H1 (cell line): ENCODE measurements at regions not wholly inside any gene's neighbourhood (a gene's known extent, or its start where the extent isn't known, plus 50 kb on each side); places are given as distances from the start of the nearest gene placed in this dataset.

Experiments used
- CTCF ChIA-PET: fragments of 300-600 bp; sonication (Branson Sonifier 250); formaldehyde crosslinking; loops from one replicate; lab custom pipeline; 2021; ENCODE audit not compliant: partially characterized antibody; lab: Charles Lee
- POLR2A ChIA-PET: fragments of 300-600 bp; sonication (Branson Sonifier 250); formaldehyde crosslinking; loops from one replicate; lab custom pipeline; 2021; ENCODE audit warnings: inconsistent platforms; ENCODE audit not compliant: partially characterized antibody; lab: Charles Lee
- DNase-seq, 2 experiments: peaks; one replicate each; pipeline versions ENCODE4 v3.0.0 to v3.0.0-alpha.2; 2010 to 2022; ENCODE audit warnings: low spot score in 2 of 2, low read depth in 1 of 2, mixed read lengths in 1 of 2
- FAIRE-seq: peaks from 2 replicates; lab custom pipeline; 2011; peaks lifted over from hg19 to GRCh38; lab: Jason Lieb, UNC
- H2AFZ ChIP-seq: 2 replicates; pipeline ENCODE4 v1.8.1; 2012; ENCODE audit warnings: low read length, inconsistent platforms
- H2AK5ac ChIP-seq: 2 replicates; pipeline ENCODE4 v1.6.1; 2013; ENCODE audit warnings: low read depth, low read length
- H2BK120ac ChIP-seq: replicated peaks from 2 replicates; pipeline ENCODE3; 2013; ENCODE audit warnings: low read depth, low read length, inconsistent platforms
- H2BK12ac ChIP-seq: 2 replicates; pipeline ENCODE4 v1.6.1; 2013; ENCODE audit warnings: low read depth, low read length
- H2BK15ac ChIP-seq: 2 replicates; pipeline ENCODE4 v1.6.1; 2013; ENCODE audit warnings: low read length
- H2BK20ac ChIP-seq: 2 replicates; pipeline ENCODE4 v1.6.1; 2013; ENCODE audit warnings: low read length
- H2BK5ac ChIP-seq: 2 replicates; pipeline ENCODE4 v1.6.1; 2013; ENCODE audit warnings: low read depth, low read length
- H3K14ac ChIP-seq: 2 replicates; pipeline ENCODE4 v1.6.1; 2013; ENCODE audit warnings: inconsistent platforms; ENCODE audit not compliant: insufficient read length
- H3K18ac ChIP-seq: 2 replicates; pipeline ENCODE4 v1.6.1; 2013; ENCODE audit warnings: low read length; ENCODE audit errors: extremely low read depth
- H3K23ac ChIP-seq: 2 replicates; pipeline ENCODE4 v1.6.1; 2013; ENCODE audit warnings: inconsistent platforms; ENCODE audit not compliant: insufficient read length
- H3K23me2 ChIP-seq: 2 replicates; pipeline ENCODE4 v1.6.1; 2013; ENCODE audit warnings: low read depth, low read length
- H3K27ac ChIP-seq: 2 replicates; pipeline ENCODE4 v1.6.1; 2011; ENCODE audit warnings: low read depth, low read length, inconsistent platforms
- H3K27me3 ChIP-seq, 4 experiments: replicated peaks in 1 of 4; 1 replicate in 1 of 4; 2 replicates in 3 of 4; pipeline versions ENCODE4 v1.6.1 to v1.8.1; 2011 to 2013; ENCODE audit warnings: low read length in 3 of 4, mild to moderate bottlenecking in 3 of 4, inconsistent platforms in 2 of 4, mixed read lengths in 2 of 4, moderate library complexity in 1 of 4; ENCODE audit not compliant: control insufficient read depth in 3 of 4, insufficient read depth in 3 of 4; ENCODE audit errors: extremely low read depth in 1 of 4
- H3K36me3 ChIP-seq, 4 experiments: 2 replicates each; pipeline versions ENCODE4 v1.6.1 to v1.8.1; 2011 to 2013; ENCODE audit warnings: mild to moderate bottlenecking in 4 of 4, low read length in 3 of 4, moderate library complexity in 2 of 4, control low read depth in 1 of 4, inconsistent platforms in 1 of 4; ENCODE audit not compliant: insufficient read depth in 4 of 4, control insufficient read depth in 2 of 4
- H3K4ac ChIP-seq: replicated peaks from 2 replicates; pipeline ENCODE3; 2013; ENCODE audit warnings: low read length, low read depth, mixed read lengths, inconsistent platforms; ENCODE audit not compliant: insufficient read length
- H3K4me1 ChIP-seq, 4 experiments: replicated peaks in 1 of 4; 1 replicate in 1 of 4; 2 replicates in 3 of 4; pipeline versions ENCODE4 v1.6.1 to v1.8.1; 2011 to 2013; ENCODE audit warnings: low read length in 3 of 4, inconsistent platforms in 2 of 4, mixed read lengths in 1 of 4; ENCODE audit not compliant: insufficient read depth in 4 of 4, control insufficient read depth in 3 of 4
- H3K4me2 ChIP-seq, 2 experiments: 2 replicates each; pipeline versions ENCODE4 v1.6.1 to v1.8.1; 2011 to 2013; ENCODE audit warnings: low read depth in 2 of 2, low read length in 2 of 2, control low read depth in 1 of 2, inconsistent platforms in 1 of 2, mild to moderate bottlenecking in 1 of 2; ENCODE audit not compliant: insufficient read depth in 1 of 2
- H3K4me3 ChIP-seq, 4 experiments: fragments of 200-600, 300-600 bp in 1 of 4; sonication (generic), shearing (Covaris generic), sonication (Bioruptor Twin) in 1 of 4; 2 replicates each; pipeline versions ENCODE4 v1.5.1 to v1.8.1; 2011 to 2016; ENCODE audit warnings: low read length in 4 of 4, low read depth in 3 of 4, control low read depth in 2 of 4, inconsistent platforms in 2 of 4, mild to moderate bottlenecking in 2 of 4, mixed read lengths in 1 of 4, moderate library complexity in 1 of 4; ENCODE audit not compliant: insufficient read depth in 2 of 4; ENCODE audit errors: extremely low read depth in 1 of 4
- H3K56ac ChIP-seq: replicated peaks from 2 replicates; pipeline ENCODE3; 2013; ENCODE audit warnings: low read depth, mild to moderate bottlenecking, mixed read lengths, low read length, inconsistent platforms; ENCODE audit not compliant: insufficient read length
- H3K79me1 ChIP-seq: 2 replicates; pipeline ENCODE4 v1.6.1; 2013; ENCODE audit warnings: low read depth, low read length, control low read depth
- H3K79me2 ChIP-seq, 2 experiments: 2 replicates each; pipeline versions ENCODE4 v1.6.1 to v1.8.1; 2012 to 2013; ENCODE audit warnings: low read length in 2 of 2, mild to moderate bottlenecking in 2 of 2, inconsistent platforms in 1 of 2; ENCODE audit not compliant: insufficient read depth in 2 of 2, control insufficient read depth in 1 of 2
- H3K9ac ChIP-seq, 4 experiments: replicated peaks in 1 of 4; 1 replicate in 1 of 4; 2 replicates in 3 of 4; pipeline versions ENCODE4 v1.6.1 to v1.8.1; 2011 to 2013; ENCODE audit warnings: low read depth in 3 of 4, low read length in 3 of 4, control low read depth in 2 of 4, mild to moderate bottlenecking in 2 of 4, moderate library complexity in 2 of 4, inconsistent platforms in 1 of 4; ENCODE audit errors: extremely low read depth in 1 of 4
- H3K9me3 ChIP-seq, 2 experiments: 2 replicates each; pipeline versions ENCODE4 v1.6.1 to v1.8.1; 2012 to 2013; ENCODE audit warnings: mild to moderate bottlenecking in 2 of 2, moderate library complexity in 2 of 2, control low read depth in 1 of 2, inconsistent platforms in 1 of 2, low read depth in 1 of 2, low read length in 1 of 2, mixed read lengths in 1 of 2; ENCODE audit not compliant: insufficient read depth in 2 of 2
- H4K20me1 ChIP-seq, 2 experiments: replicated peaks in 1 of 2; 2 replicates each; pipeline versions ENCODE3 to v1.8.1; 2011 to 2013; ENCODE audit warnings: inconsistent platforms in 2 of 2, low read length in 2 of 2, mild to moderate bottlenecking in 1 of 2; ENCODE audit not compliant: insufficient read depth in 2 of 2, control insufficient read depth in 1 of 2
- H4K5ac ChIP-seq: 2 replicates; pipeline ENCODE4 v1.6.1; 2013; ENCODE audit warnings: low read length, low read depth, mixed read lengths, inconsistent platforms; ENCODE audit not compliant: insufficient read length
- H4K8ac ChIP-seq: 2 replicates; pipeline ENCODE4 v1.8.0; 2013; ENCODE audit warnings: mild to moderate bottlenecking, moderate library complexity, low read length, inconsistent platforms; ENCODE audit not compliant: insufficient read depth; ENCODE audit errors: extremely low read depth
- H4K91ac ChIP-seq: replicated peaks from 2 replicates; pipeline ENCODE3; 2013; ENCODE audit warnings: low read length, mixed read lengths, inconsistent platforms; ENCODE audit not compliant: insufficient read length
- CHD2 ChIP-seq: IDR thresholded peaks from 2 replicates; pipeline ENCODE4 v1.6.1; 2012; ENCODE audit warnings: low read length, improper control_type of control experiment
- WGBS, 2 experiments: shearing (Covaris generic) in 1 of 2; methylation state at CpG; one replicate each; pipeline versions ENCODE4 v1.1.6 to v1.1.7; 2013 to 2015; ENCODE audit warnings: low lambda C conversion rate in 2 of 2, mixed read lengths in 2 of 2, inconsistent platforms in 1 of 2, low coverage in 1 of 2, missing lambda C conversion rate in 1 of 2; ENCODE audit not compliant: insufficient replicate concordance in 2 of 2, insufficient coverage in 1 of 2, insufficient read length in 1 of 2; ENCODE audit errors: extremely low coverage in 1 of 2, missing lambda C conversion rate in 1 of 2; 5-methylcytosine and 5-hydroxymethylcytosine counted together

- no peaks in the 10 kb centered on the region for H4K20me1 ChIP-seq
- H3K56ac ChIP-seq, result no peak overlapping the region
- H3K4me1 ChIP-seq, result no peaks in the 10 kb centered on the region
- no peaks in the 10 kb centered on the region for H3K79me1 ChIP-seq
- H3K4me3 ChIP-seq, result no peak overlapping the region
- H2BK15ac ChIP-seq, result no peak overlapping the region
- DNase-seq, result no peak
- no peak overlapping the region for H2AK5ac ChIP-seq
- H2BK20ac ChIP-seq, result no peak overlapping the region
- H3K23me2 ChIP-seq, result no peaks in the 10 kb centered on the region
- WGBS, 2 experiments, result 87% methylated on average over 2 of the region's 2 CpGs; no CpG with 5 or more reads in 1 of the 2 experiments
- no peak overlapping the region for H2BK12ac ChIP-seq
- no peak overlapping the region for H4K5ac ChIP-seq
- H3K36me3 ChIP-seq, result no peaks in the 10 kb centered on the region
- peaks cover 64 to 72% of the 10 kb centered on the region in 2 experiments for H3K9me3 ChIP-seq
- no peak overlapping the region for H3K9ac ChIP-seq
- no peak overlapping the region for H2BK120ac ChIP-seq
- no peak overlapping the region for H3K14ac ChIP-seq
- no peak for FAIRE-seq
- no peak overlapping the region for H4K91ac ChIP-seq
- CTCF ChIA-PET, result no interaction called here
- H3K79me2 ChIP-seq, result no peaks in the 10 kb centered on the region
- no peaks in the 10 kb centered on the region for H3K27me3 ChIP-seq
- H3K27ac ChIP-seq, result no peak overlapping the region
- no peak for TF ChIP-seq CHD2
- H4K8ac ChIP-seq, result no peak overlapping the region
- H3K4me2 ChIP-seq, result no peak overlapping the region
- no peak overlapping the region for H3K18ac ChIP-seq
- H2BK5ac ChIP-seq, result no peak overlapping the region
- POLR2A ChIA-PET, result no interaction called here
- H3K23ac ChIP-seq, result no peak overlapping the region
- H2AFZ ChIP-seq, result no peak overlapping the region
- no peak overlapping the region for H3K4ac ChIP-seq
These were observed 166.4 kb downstream of the DMRT2 start for GRCh38 chr9:1216532-1216931.
